NCI-H2171 treated with DMSO at 0.1 percent for 48 hours (cell line): ENCODE measurements at regions not wholly inside any gene's neighbourhood (a gene's known extent, or its start where the extent isn't known, plus 50 kb on each side); places are given as distances from the start of the nearest gene placed in this dataset.

ENCODE experiments used
- DNase-seq: peaks from one replicate; lab custom pipeline; 2025; lab: John Stamatoyannopoulos, UW

GRCh38 chr13:105929505-105929904 lies 606.0 kb downstream of the EFNB2 start:
- DNase-seq = no peak

DNA sequence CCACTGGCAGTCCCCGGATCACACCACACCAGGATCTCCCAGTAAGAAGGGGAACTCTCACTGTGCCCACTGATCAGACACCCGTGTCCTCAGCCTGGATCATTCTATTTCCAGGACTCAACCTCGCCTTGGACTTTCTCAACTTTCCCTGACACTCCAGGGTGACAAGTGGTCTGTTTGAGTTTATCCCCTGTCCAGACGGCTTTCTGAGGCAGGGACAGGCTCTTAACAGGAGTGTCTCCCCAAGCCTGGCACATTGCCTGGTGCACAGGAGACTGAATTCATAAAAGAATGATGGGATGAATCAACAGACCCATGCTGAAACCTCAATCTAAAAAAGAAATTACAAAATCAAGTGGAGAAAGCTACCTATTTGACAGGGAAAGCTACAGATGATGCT lies 606.6 kb downstream of the EFNB2 start:
- DNase-seq = no peak

GRCh38 chr13:105928048-105928447 lies 607.4 kb downstream of the EFNB2 start:
- no peak for DNase-seq

GRCh38 chr13:105925496-105925895 lies 610.0 kb downstream of the EFNB2 start:
- DNase-seq = no peak

GRCh38 chr13:105921711-105922110 lies 613.8 kb downstream of the EFNB2 start:
- DNase-seq = no peak

- DNase-seq = no peak
These were observed 615.1 kb downstream of the EFNB2 start for GRCh38 chr13:105920370-105920769.

- peak; percentile 79 for DNase-seq
These were observed 616.4 kb downstream of the EFNB2 start for GRCh38 chr13:105918842-105919741.

- no peak for DNase-seq
These were observed 620.2 kb downstream of the EFNB2 start for GRCh38 chr13:105915146-105915850.

- DNase-seq = no peak
These were observed 621.0 kb downstream of the EFNB2 start for GRCh38 chr13:105914291-105915036.

DNA sequence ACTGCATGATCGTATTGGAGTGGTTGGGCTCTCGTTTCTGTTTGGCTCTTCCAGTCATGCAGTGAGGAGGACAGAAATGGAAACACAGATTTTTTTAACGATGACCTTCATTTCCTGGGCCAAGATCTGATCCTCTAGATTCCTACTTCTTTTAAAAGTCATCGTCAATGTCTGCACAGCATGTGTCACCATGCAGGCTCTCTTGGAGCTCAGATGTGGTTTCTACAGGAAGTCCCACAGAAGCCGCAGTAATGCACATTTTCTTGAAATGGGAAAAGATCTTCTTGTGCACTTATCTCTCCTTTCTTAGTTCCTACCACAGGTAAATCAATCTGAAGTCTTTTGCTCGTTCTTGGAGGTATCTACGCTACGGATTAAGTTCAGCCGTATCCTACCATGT lies 626.9 kb downstream of the EFNB2 start:
- DNase-seq = no peak

GRCh38 chr13:105907319-105908019 lies 628.0 kb downstream of the EFNB2 start:
- no peak for DNase-seq

- DNase-seq = no peak
These were observed 628.7 kb downstream of the EFNB2 start for GRCh38 chr13:105906746-105907145.

GRCh38 chr13:105904034-105904742 lies 631.3 kb downstream of the EFNB2 start:
- no peak for DNase-seq

DNA sequence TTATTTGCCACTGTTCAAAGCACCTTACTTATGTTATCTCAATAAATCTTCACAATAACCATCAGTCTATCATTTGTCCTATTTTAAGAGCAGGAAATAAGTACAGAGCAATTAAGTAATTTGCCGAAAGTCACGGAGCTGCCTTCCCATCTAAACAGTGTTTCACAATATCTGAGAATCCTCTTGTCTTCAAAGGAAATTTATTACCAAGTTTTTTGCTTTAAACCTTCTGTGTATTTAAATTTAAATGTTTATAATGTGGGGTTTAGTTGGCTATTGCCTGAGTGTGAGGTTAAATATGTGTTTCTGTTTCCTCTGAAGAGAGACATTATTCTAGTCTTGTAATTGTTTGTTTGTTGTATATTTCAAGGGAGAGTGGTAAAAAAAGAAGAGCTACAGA lies 633.1 kb downstream of the EFNB2 start:
- no peak for DNase-seq

DNA sequence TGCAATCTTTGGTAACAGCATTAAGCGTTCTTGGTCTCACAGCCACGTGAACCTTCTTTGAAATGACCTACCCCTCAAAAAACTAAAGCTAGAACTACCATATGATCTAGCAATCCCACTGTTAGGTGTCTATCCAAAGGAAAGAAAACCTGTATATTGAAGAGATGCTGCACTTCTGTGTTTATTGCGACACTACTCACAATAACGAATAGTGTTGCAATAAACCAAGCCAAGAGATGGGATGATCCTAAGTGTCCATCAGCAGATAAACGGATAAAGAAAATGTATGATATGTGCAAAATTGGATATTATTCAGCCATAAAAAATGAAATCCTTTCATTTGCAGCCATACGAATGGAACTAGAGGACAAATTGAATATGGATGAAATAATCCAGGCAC lies 637.9 kb downstream of the EFNB2 start:
- no peak for DNase-seq

DNA sequence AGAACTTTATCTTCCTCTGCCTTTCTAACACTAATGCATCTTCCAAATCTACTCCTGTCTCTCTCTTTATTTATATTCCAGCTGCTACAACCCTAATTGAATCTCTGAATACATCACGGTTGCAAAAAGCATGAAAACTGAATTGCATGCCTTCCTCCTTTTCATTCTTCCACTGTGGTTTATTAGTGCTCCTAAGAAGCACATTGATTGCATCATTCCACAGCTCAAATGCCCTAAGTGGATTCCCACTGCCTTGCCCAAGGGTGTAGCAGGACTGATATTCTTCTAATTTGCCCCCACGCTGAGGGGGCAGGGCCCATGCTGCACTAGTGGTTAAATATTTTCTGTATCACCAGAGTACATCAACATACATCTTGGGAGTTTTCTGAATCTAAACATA lies 640.8 kb downstream of the EFNB2 start:
- DNase-seq = no peak

- DNase-seq = no peak
These were observed 645.0 kb downstream of the EFNB2 start for GRCh38 chr13:105890509-105890908.

DNA sequence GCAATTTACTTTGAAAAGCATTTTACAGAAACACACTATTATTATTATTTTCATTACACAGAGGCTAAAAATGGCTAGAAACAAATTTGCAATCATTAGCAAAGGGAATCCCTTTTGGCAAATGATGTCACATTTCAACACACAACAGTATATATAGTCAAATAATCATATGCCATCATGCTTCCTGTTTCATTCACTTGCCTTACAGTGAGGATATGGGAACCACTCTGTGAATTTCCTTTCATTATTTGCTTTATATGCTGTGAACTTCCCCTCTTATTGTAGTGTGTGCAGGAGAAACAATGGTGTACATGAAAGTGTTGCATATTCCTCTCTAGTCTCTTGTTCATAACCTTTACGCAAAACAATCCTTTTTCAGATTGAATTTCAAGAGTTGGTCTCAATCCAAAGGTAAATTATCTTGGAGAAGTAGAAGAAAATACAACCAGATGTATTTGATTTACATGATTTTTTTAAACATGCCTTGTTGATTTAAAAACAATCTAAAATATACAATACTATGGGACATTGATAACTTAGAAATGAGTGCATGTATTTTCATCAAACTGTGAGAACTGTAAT lies 657.3 kb downstream of the EFNB2 start:
- DNase-seq = peak; percentile 20

- no peak for DNase-seq
These were observed 660.6 kb downstream of the EFNB2 start for GRCh38 chr13:105874814-105875213.

GRCh38 chr13:105871768-105872167 lies 663.7 kb downstream of the EFNB2 start:
- no peak for DNase-seq

GRCh38 chr13:105871326-105871725 lies 664.1 kb downstream of the EFNB2 start:
- no peak for DNase-seq
